SHP77 (cell line): ENCODE measurements at regions not wholly inside any gene's neighbourhood (a gene's known extent, or its start where the extent isn't known, plus 50 kb on each side); places are given as distances from the start of the nearest gene placed in this dataset.
A peak's percentile ranks its signal among the peaks of the same experiment; 100 is the strongest.

Experiments
- DNase-seq, 2 experiments: peaks; one replicate each; lab custom pipeline; 2025; lab: John Stamatoyannopoulos, UW

- no peak for DNase-seq
These were observed 241.0 kb downstream of the GLI2 start for GRCh38 chr2:120976501-120977307.

DNA sequence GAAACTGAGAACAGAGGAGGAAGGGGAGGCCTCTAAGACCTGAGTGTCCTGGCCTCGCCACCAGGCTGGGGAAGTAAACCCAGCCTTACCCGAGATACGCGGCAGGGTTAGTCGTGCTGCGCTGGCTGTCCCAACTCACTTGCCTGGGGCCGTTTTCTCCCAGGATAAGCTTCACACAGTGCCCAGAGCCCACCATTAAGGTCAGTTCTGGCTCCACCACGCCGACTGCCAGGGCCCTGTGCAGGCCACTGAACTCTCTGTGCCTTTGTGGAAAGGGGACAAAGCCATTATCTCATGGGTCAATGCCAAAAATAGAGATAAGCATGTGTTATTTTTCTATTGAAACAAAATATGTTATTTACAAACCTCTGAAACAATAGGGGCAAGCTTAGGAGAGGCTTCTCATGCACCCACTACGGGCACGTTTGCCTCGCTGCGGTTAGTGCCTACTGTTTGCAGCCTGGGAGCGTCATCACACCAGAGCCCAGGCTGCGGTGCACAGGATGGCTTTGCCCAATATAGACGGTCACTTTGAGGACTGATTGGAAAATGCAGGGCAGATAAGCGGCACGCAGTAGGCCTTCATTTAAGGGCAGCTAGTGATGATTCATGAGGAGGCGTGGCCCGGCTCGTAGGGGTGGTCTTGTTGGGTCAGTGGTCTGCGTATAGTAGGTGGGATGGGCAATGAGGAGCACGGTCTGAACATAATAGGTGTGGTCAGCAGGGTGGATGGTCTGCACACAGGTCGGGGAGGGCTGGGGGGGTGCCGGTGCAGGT is 242.1 kb downstream of the GLI2 start:
- no peak for DNase-seq

GRCh38 chr2:120978359-120979050 is 242.8 kb downstream of the GLI2 start:
- no peak for DNase-seq

DNA sequence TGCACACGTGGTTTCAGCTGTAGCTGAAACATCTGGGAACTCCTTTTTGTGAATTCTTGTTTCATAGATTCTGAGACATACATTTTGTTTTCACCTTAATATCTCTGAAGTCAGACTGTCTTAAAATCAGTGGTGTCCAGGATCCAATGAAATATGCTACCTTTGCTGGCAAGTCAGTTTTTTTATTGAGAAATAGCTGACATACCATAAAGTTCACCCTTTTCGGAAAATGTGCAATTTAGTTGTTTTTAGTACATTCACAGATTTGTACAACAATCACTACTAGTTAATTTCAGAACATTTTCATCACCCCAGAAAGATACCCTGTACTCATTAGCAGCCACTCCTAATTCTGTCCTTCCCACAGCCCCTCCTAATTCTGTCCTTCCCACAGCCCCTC is 243.7 kb downstream of the GLI2 start:
- DNase-seq = no peak

DNA sequence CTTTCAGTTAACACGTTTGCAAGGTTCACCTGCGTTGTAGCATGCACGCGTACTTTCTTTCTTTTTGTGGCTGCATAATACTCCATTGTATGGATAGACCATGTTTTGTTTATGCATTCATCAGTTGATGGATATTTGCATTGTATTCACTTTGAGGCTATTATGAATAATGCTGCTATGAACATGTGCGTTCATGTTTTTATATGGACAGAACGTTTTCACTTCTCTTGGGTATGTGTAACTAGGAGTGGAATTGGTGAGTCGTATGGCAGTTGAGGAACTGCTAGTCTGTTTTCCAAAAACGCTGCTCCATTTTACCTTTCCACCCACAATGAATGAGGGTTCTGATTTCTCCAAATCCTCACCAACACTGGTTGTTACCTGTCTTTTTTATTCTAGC is 244.3 kb downstream of the GLI2 start:
- no peak for DNase-seq

- no peak for DNase-seq
These were observed 245.8 kb downstream of the GLI2 start for GRCh38 chr2:120981443-120981842.

DNA sequence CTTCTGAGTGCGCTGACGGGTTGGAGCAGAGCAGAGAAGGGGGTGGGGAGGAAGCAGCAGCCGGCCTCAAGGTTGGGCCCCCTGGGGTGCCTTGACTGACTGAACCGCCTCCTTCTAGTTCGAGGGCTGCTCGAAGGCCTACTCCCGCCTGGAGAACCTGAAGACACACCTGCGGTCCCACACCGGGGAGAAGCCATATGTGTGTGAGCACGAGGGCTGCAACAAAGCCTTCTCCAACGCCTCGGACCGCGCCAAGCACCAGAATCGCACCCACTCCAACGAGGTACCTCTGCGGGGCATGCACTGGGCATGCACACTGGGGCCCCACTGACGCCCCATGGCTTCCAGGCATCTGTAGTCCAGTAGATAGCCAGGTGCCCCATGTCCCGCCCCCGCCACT is 246.9 kb downstream of the GLI2 start:
- no peak for DNase-seq

GRCh38 chr2:120983344-120983743 is 247.7 kb downstream of the GLI2 start:
- DNase-seq = peak; percentile 25 to 30

- no peak for DNase-seq
These were observed 248.4 kb downstream of the GLI2 start for GRCh38 chr2:120984046-120984445.

GRCh38 chr2:120984452-120985173 is 248.9 kb downstream of the GLI2 start:
- no peak for DNase-seq

- DNase-seq = no peak
These were observed 249.7 kb downstream of the GLI2 start for GRCh38 chr2:120985174-120985996.

GRCh38 chr2:120985997-120986651 is 250.5 kb downstream of the GLI2 start:
- DNase-seq = no peak

GRCh38 chr2:120986898-120987650 is 251.4 kb downstream of the GLI2 start:
- no peak for DNase-seq

DNA sequence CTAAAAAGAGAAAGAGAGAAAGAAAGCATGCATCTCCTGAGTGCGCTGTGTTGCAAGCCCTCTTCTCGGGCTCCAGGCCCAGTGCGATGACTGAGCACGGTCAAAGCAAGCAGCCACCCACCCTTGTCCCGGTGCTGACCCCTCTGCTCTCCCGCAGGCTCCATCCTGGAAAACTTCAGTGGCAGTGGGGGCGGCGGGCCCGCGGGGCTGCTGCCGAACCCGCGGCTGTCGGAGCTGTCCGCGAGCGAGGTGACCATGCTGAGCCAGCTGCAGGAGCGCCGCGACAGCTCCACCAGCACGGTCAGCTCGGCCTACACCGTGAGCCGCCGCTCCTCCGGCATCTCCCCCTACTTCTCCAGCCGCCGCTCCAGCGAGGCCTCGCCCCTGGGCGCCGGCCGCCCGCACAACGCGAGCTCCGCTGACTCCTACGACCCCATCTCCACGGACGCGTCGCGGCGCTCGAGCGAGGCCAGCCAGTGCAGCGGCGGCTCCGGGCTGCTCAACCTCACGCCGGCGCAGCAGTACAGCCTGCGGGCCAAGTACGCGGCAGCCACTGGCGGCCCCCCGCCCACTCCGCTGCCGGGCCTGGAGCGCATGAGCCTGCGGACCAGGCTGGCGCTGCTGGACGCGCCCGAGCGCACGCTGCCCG is 252.5 kb downstream of the GLI2 start:
- DNase-seq = no peak

GRCh38 chr2:120988700-120989511 is 253.2 kb downstream of the GLI2 start:
- no peak for DNase-seq

GRCh38 chr2:120989512-120990441 is 254.1 kb downstream of the GLI2 start:
- no peak for DNase-seq

DNA sequence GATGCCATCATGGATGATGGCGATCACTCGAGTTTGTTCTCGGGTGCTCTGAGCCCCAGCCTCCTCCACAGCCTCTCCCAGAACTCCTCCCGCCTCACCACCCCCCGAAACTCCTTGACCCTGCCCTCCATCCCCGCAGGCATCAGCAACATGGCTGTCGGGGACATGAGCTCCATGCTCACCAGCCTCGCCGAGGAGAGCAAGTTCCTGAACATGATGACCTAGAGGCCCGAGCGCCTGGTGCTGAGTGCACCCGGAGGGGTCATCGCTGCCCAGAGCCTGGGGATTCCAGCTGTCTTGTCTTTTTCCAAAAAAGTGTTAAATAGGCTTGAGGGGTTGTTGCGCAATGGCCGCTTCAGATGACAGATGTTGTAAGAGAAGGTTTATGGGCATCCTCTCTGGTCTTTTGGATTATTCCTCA is 254.8 kb downstream of the GLI2 start:
- no peak for DNase-seq
